Neuronal stem cell (in vitro differentiated cells): ENCODE measurements at regions not wholly inside any gene's neighbourhood (a gene's known extent, or its start where the extent isn't known, plus 50 kb on each side); places are given as distances from the start of the nearest gene placed in this dataset.
A peak's percentile ranks its signal among the peaks of the same experiment; 100 is the strongest.

ENCODE experiments used
- DNase-seq: peaks from one replicate; pipeline ENCODE4 v3.0.0-alpha.2; 2013; ENCODE audit warnings: low spot score
- H2AFZ ChIP-seq: one replicate; pipeline ENCODE4 v1.6.1; 2013; ENCODE audit warnings: mild to moderate bottlenecking, low read length, inconsistent platforms
- H2AK5ac ChIP-seq: 2 replicates; pipeline ENCODE4 v1.6.1; 2013; ENCODE audit warnings: low read depth, mild to moderate bottlenecking, inconsistent platforms, low read length, moderate library complexity, mixed read lengths
- H2BK120ac ChIP-seq: 2 replicates; pipeline ENCODE4 v1.6.1; 2013; ENCODE audit warnings: low read depth, mild to moderate bottlenecking, inconsistent platforms, low read length, moderate library complexity, mixed read lengths
- H2BK12ac ChIP-seq: one replicate; pipeline ENCODE4 v1.6.1; 2013; ENCODE audit warnings: low read length, inconsistent platforms
- H2BK15ac ChIP-seq: 2 replicates; pipeline ENCODE4 v1.6.1; 2013; ENCODE audit warnings: mild to moderate bottlenecking, low read length, inconsistent platforms, mixed read lengths
- H2BK5ac ChIP-seq: one replicate; pipeline ENCODE4 v1.6.1; 2013; ENCODE audit warnings: inconsistent platforms, mild to moderate bottlenecking, low read length, moderate library complexity
- H3K14ac ChIP-seq: one replicate; pipeline ENCODE4 v1.6.1; 2013; ENCODE audit warnings: low read length, inconsistent platforms
- H3K18ac ChIP-seq: 2 replicates; pipeline ENCODE4 v1.6.1; 2013; ENCODE audit warnings: low read length, inconsistent platforms
- H3K23ac ChIP-seq: 2 replicates; pipeline ENCODE4 v1.6.1; 2013; ENCODE audit warnings: low read depth, mild to moderate bottlenecking, mixed read lengths, low read length, inconsistent platforms; ENCODE audit not compliant: poor library complexity
- H3K27ac ChIP-seq: replicated peaks from 3 replicates; pipeline ENCODE4 v1.5.1; 2013; ENCODE audit warnings: low read length, inconsistent platforms
- H3K27me3 ChIP-seq, 3 experiments: 2 replicates each; pipeline ENCODE4 v1.6.1; 2013; ENCODE audit warnings: low read length in 3 of 3, mild to moderate bottlenecking in 2 of 3, inconsistent platforms in 1 of 3, low read depth in 1 of 3, mixed read lengths in 1 of 3, moderate library complexity in 1 of 3; ENCODE audit not compliant: control insufficient read depth in 3 of 3, insufficient read depth in 3 of 3
- H3K36me3 ChIP-seq, 2 donors: replicated peaks in 1 of 2; 2 replicates each; pipeline ENCODE4 v1.6.1; 2013; ENCODE audit warnings: low read length in 2 of 2; ENCODE audit not compliant: control insufficient read depth in 2 of 2, insufficient read depth in 2 of 2
- H3K4ac ChIP-seq: 2 replicates; pipeline ENCODE4 v1.6.1; 2013; ENCODE audit warnings: inconsistent platforms, mild to moderate bottlenecking, low read length, moderate library complexity
- H3K4me1 ChIP-seq, 2 donors: 1 replicate in 1 of 2; 2 replicates in 1 of 2; pipeline ENCODE4 v1.6.1; 2013; ENCODE audit warnings: low read length in 2 of 2, low read depth in 1 of 2; ENCODE audit not compliant: control insufficient read depth in 2 of 2, insufficient read depth in 1 of 2
- H3K4me2 ChIP-seq: one replicate; pipeline ENCODE4 v1.6.1; 2013; ENCODE audit warnings: mild to moderate bottlenecking, low read length, inconsistent platforms; ENCODE audit not compliant: insufficient read depth, poor library complexity, severe bottlenecking
- H3K4me3 ChIP-seq, 2 donors: 2 replicates each; pipeline ENCODE4 v1.5.1; 2013; ENCODE audit warnings: low read length in 2 of 2, mild to moderate bottlenecking in 2 of 2, inconsistent platforms in 1 of 2, moderate library complexity in 1 of 2
- H3K79me1 ChIP-seq: one replicate; pipeline ENCODE4 v1.6.1; 2013; ENCODE audit warnings: low read depth, mild to moderate bottlenecking, inconsistent platforms, low read length, moderate library complexity
- H3K9ac ChIP-seq: one replicate; pipeline ENCODE4 v1.6.1; 2013; ENCODE audit warnings: mild to moderate bottlenecking, low read depth, low read length, inconsistent platforms; ENCODE audit not compliant: poor library complexity
- H3K9me3 ChIP-seq, 2 donors: replicated peaks in 1 of 2; 2 replicates each; pipeline versions ENCODE3 to v1.6.1; 2013; ENCODE audit warnings: low read length in 2 of 2, mild to moderate bottlenecking in 2 of 2, inconsistent platforms in 1 of 2, low read depth in 1 of 2, mixed read lengths in 1 of 2, moderate library complexity in 1 of 2; ENCODE audit not compliant: control insufficient read depth in 2 of 2, insufficient read depth in 1 of 2
- H4K8ac ChIP-seq: one replicate; pipeline ENCODE4 v1.6.1; 2013; ENCODE audit warnings: low read depth, mild to moderate bottlenecking, inconsistent platforms, low read length, moderate library complexity
- H4K91ac ChIP-seq: one replicate; pipeline ENCODE4 v1.6.1; 2013; ENCODE audit warnings: low read length, low read depth, mild to moderate bottlenecking, inconsistent platforms; ENCODE audit not compliant: poor library complexity
- WGBS, 2 donors: extraction: QIAGEN DNeasy Blood & Tissue Kit; methylation state at CpG; one replicate each; pipeline ENCODE4 v1.1.7; 2013; ENCODE audit warnings: missing lambda C conversion rate in 2 of 2, mixed read lengths in 1 of 2; ENCODE audit not compliant: insufficient read length in 2 of 2, insufficient replicate concordance in 1 of 2; ENCODE audit errors: extremely low coverage in 2 of 2; 5-methylcytosine and 5-hydroxymethylcytosine counted together

- Histone ChIP-seq H3K79me1 (no peaks in the 10 kb centered on the region), H3K4ac (no peak overlapping the region), H3K14ac (no peak overlapping the region), H2BK120ac (no peak overlapping the region), H3K23ac (no peak overlapping the region), H2AFZ (no peak overlapping the region), H2BK12ac (no peak overlapping the region), H3K27ac (no peak overlapping the region), H2BK15ac (no peak overlapping the region), H2BK5ac (no peak overlapping the region), H3K36me3 (no peaks in the 10 kb centered on the region), H3K4me3 (no peak overlapping the region), H3K27me3 (no peaks in the 10 kb centered on the region), H3K9me3 (peaks cover 0 to 6% of the 10 kb centered on the region in 2 donors), H4K8ac (no peak overlapping the region), H3K4me1 (peaks cover 0 to 3% of the 10 kb centered on the region in 2 donors), H3K18ac (no peak overlapping the region), H3K4me2 (no peak overlapping the region), H4K91ac (no peak overlapping the region), H3K9ac (no peak overlapping the region), H2AK5ac (no peak overlapping the region)
- WGBS, 2 donors = no CpG with 5 or more reads among the region's 2 CpGs
- DNase-seq = no peak
Measured at GRCh38 chr4:136749989-136750388, 782.3 kb downstream of the PCDH18 start.

- H3K9ac ChIP-seq = no peak overlapping the region
- DNase-seq = no peak
- no peak overlapping the region for H2BK15ac ChIP-seq
- H2AFZ ChIP-seq = peak overlapping the region; percentile 66
- H4K8ac ChIP-seq = no peak overlapping the region
- no peak overlapping the region for H2BK12ac ChIP-seq
- no peaks in the 10 kb centered on the region for H3K79me1 ChIP-seq
- H3K9me3 ChIP-seq = peaks cover 0 to 6% of the 10 kb centered on the region in 2 donors
- no peak overlapping the region for H2BK120ac ChIP-seq
- peaks cover 0 to 3% of the 10 kb centered on the region in 2 donors for H3K4me1 ChIP-seq
- no peak overlapping the region for H3K4me2 ChIP-seq
- no peak overlapping the region for H2BK5ac ChIP-seq
- no CpG with 5 or more reads among the region's 3 CpGs for WGBS, 2 donors
- H3K27ac ChIP-seq = no peak overlapping the region
- no peak overlapping the region for H3K18ac ChIP-seq
- no peak overlapping the region for H3K23ac ChIP-seq
- no peak overlapping the region for H3K4me3 ChIP-seq
- no peaks in the 10 kb centered on the region for H3K36me3 ChIP-seq
- no peaks in the 10 kb centered on the region for H3K27me3 ChIP-seq
- H4K91ac ChIP-seq = no peak overlapping the region
- no peak overlapping the region for H3K14ac ChIP-seq
- H3K4ac ChIP-seq = no peak overlapping the region
- no peak overlapping the region for H2AK5ac ChIP-seq
Measured at GRCh38 chr4:136748773-136749172, 783.5 kb downstream of the PCDH18 start.

GRCh38 chr4:136748165-136748564 is 784.1 kb downstream of the PCDH18 start:
- no peaks in the 10 kb centered on the region for H3K79me1 ChIP-seq
- no peak overlapping the region for H3K4me3 ChIP-seq
- H2BK12ac ChIP-seq = no peak overlapping the region
- H2BK15ac ChIP-seq = no peak overlapping the region
- H3K23ac ChIP-seq = no peak overlapping the region
- no peak overlapping the region for H2AFZ ChIP-seq
- no peak overlapping the region for H3K18ac ChIP-seq
- H3K27ac ChIP-seq = no peak overlapping the region
- H3K27me3 ChIP-seq = no peaks in the 10 kb centered on the region
- no peak overlapping the region for H2BK120ac ChIP-seq
- H3K9me3 ChIP-seq = peaks cover 3 to 12% of the 10 kb centered on the region in 2 donors
- no peak overlapping the region for H3K4ac ChIP-seq
- DNase-seq = no peak
- H2BK5ac ChIP-seq = no peak overlapping the region
- WGBS, 2 donors = no CpG with 5 or more reads among the region's 1 CpG
- H3K36me3 ChIP-seq = no peaks in the 10 kb centered on the region
- peaks cover 0 to 3% of the 10 kb centered on the region in 2 donors for H3K4me1 ChIP-seq
- H3K14ac ChIP-seq = no peak overlapping the region
- no peak overlapping the region for H4K91ac ChIP-seq
- H2AK5ac ChIP-seq = no peak overlapping the region
- H3K9ac ChIP-seq = no peak overlapping the region
- no peak overlapping the region for H4K8ac ChIP-seq
- H3K4me2 ChIP-seq = no peak overlapping the region

- Histone ChIP-seq H2BK120ac (no peak overlapping the region), H3K18ac (no peak overlapping the region), H3K4ac (no peak overlapping the region), H3K27me3 (no peaks in the 10 kb centered on the region), H3K9ac (no peak overlapping the region), H3K4me2 (no peak overlapping the region), H4K91ac (no peak overlapping the region), H2BK12ac (no peak overlapping the region), H2BK5ac (no peak overlapping the region), H3K79me1 (no peaks in the 10 kb centered on the region), H3K14ac (no peak overlapping the region), H2AFZ (no peak overlapping the region), H3K27ac (no peak overlapping the region), H3K4me1 (no peaks in the 10 kb centered on the region), H2AK5ac (no peak overlapping the region), H3K36me3 (no peaks in the 10 kb centered on the region), H4K8ac (no peak overlapping the region), H3K9me3 (peaks cover 3 to 7% of the 10 kb centered on the region in 2 donors), H2BK15ac (no peak overlapping the region), H3K23ac (no peak overlapping the region), H3K4me3 (no peak overlapping the region)
- no CpG with 5 or more reads among the region's 1 CpG for WGBS, 2 donors
- DNase-seq = no peak
Measured at GRCh38 chr4:136743238-136743637, 789.1 kb downstream of the PCDH18 start.
